HEK293 (cell line): ENCODE measurements at regions not wholly inside any gene's neighbourhood (a gene's known extent, or its start where the extent isn't known, plus 50 kb on each side); places are given as distances from the start of the nearest gene placed in this dataset.

Source experiments
- CTCF ChIA-PET: fragments of 350-600 bp; formaldehyde crosslinking; extraction: SDS; loops from one replicate; lab custom pipeline; 2021; ENCODE audit warnings: antibody characterized with exemption; lab: Yijun Ruan, JAX
- POLR2A ChIA-PET: fragments of 300-600 bp; formaldehyde crosslinking; extraction: SDS; loops from one replicate; lab custom pipeline; 2020; ENCODE audit warnings: antibody characterized with exemption, inconsistent platforms; lab: Yijun Ruan, JAX
- H3K27ac ChIP-seq: fragments of 200-500 bp; sonication (Bioruptor generic); 2 replicates; pipeline ENCODE4 v1.5.1; 2014; ENCODE audit warnings: low read depth, low read length, control low read depth, inconsistent platforms; ENCODE audit errors: extremely low read depth
- H3K36me3 ChIP-seq, 2 experiments: fragments of 200-500 bp in 1 of 2; sonication (Bioruptor generic) in 1 of 2; 1 replicate in 1 of 2; 2 replicates in 1 of 2; pipeline ENCODE4 v1.5.1; 2014 to 2017; ENCODE audit warnings: inconsistent platforms in 2 of 2, low read length in 2 of 2; ENCODE audit not compliant: control insufficient read depth in 2 of 2, insufficient read depth in 1 of 2
- H3K4me1 ChIP-seq: fragments of 200-500 bp; sonication (Bioruptor generic); 2 replicates; pipeline ENCODE4 v1.5.1; 2014; ENCODE audit warnings: mild to moderate bottlenecking, low read length, inconsistent platforms; ENCODE audit not compliant: control insufficient read depth, insufficient read depth
- H3K4me3 ChIP-seq: 2 replicates; pipeline ENCODE4 v1.5.1; 2011; ENCODE audit warnings: low read depth, mild to moderate bottlenecking, control low read depth, low read length, moderate library complexity
- H3K9me3 ChIP-seq: fragments of 200-500 bp; sonication (Bioruptor generic); 2 replicates; pipeline ENCODE4 v1.5.1; 2014; ENCODE audit warnings: low read depth, low read length, inconsistent platforms; ENCODE audit not compliant: control insufficient read depth, insufficient read depth
- CTCF ChIP-seq: fragments of 450-650 bp; formaldehyde crosslinking; IDR thresholded peaks from 2 replicates; pipeline ENCODE4 v1.5.1; 2016; ENCODE audit warnings: missing biosample characterization, missing genetic modification characterization
- GLI2 ChIP-seq: fragments of 450-650 bp; formaldehyde crosslinking; IDR thresholded peaks from 2 replicates; pipeline ENCODE4; 2017; ENCODE audit warnings: missing biosample characterization, missing genetic modification characterization, low read depth, borderline replicate concordance
- GLI4 ChIP-seq: fragments of 450-650 bp; formaldehyde crosslinking; IDR thresholded peaks from 2 replicates; pipeline ENCODE4 v1.5.1; 2016; ENCODE audit warnings: missing biosample characterization, missing genetic modification characterization
- HOXD13 ChIP-seq: sonication (generic); formaldehyde crosslinking; IDR thresholded peaks from 2 replicates; pipeline ENCODE4 v1.8.0; 2022; ENCODE audit warnings: missing genetic modification reagents, borderline replicate concordance
- PRDM2 ChIP-seq: fragments of 450-650 bp; formaldehyde crosslinking; IDR thresholded peaks from 2 replicates; pipeline ENCODE4 v1.5.1; 2016; ENCODE audit warnings: missing biosample characterization, missing genetic modification characterization, borderline replicate concordance
- SCRT2 ChIP-seq: fragments of 450-650 bp; formaldehyde crosslinking; IDR thresholded peaks from 2 replicates; pipeline ENCODE4 v1.5.1; 2016; ENCODE audit warnings: missing biosample characterization, missing genetic modification characterization
- SP3 ChIP-seq: fragments of 450-650 bp; formaldehyde crosslinking; IDR thresholded peaks from 2 replicates; pipeline ENCODE4 v1.5.1; 2016; ENCODE audit warnings: missing biosample characterization, missing genetic modification characterization
- ZBTB11 ChIP-seq: fragments of 450-650 bp; formaldehyde crosslinking; conservative IDR thresholded peaks from 2 replicates; pipeline ENCODE4 v1.5.1; 2016; ENCODE audit warnings: low read depth, missing biosample characterization, missing genetic modification characterization
- ZBTB21 ChIP-seq: fragments of 450-650 bp; formaldehyde crosslinking; IDR thresholded peaks from 2 replicates; pipeline ENCODE4 v1.5.1; 2017; ENCODE audit warnings: missing biosample characterization, missing genetic modification characterization
- ZBTB48 ChIP-seq: fragments of 450-650 bp; formaldehyde crosslinking; IDR thresholded peaks from 2 replicates; pipeline ENCODE4 v1.5.1; 2016; ENCODE audit warnings: missing biosample characterization, missing genetic modification characterization
- ZNF112 ChIP-seq: fragments of 450-650 bp; formaldehyde crosslinking; IDR thresholded peaks from 2 replicates; pipeline ENCODE4 v1.5.0; 2017; ENCODE audit warnings: missing biosample characterization, missing genetic modification characterization
- ZNF146 ChIP-seq: fragments of 450-650 bp; formaldehyde crosslinking; IDR thresholded peaks from 2 replicates; pipeline ENCODE4 v1.5.1; 2016; ENCODE audit warnings: missing biosample characterization, missing genetic modification characterization
- ZNF155 ChIP-seq: fragments of 450-650 bp; formaldehyde crosslinking; IDR thresholded peaks from 2 replicates; pipeline ENCODE4 v1.5.1; 2016; ENCODE audit warnings: missing biosample characterization, missing genetic modification characterization
- ZNF169 ChIP-seq: fragments of 450-650 bp; formaldehyde crosslinking; IDR thresholded peaks from 2 replicates; pipeline ENCODE4 v1.5.1; 2016; ENCODE audit warnings: missing biosample characterization, missing genetic modification characterization
- ZNF2 ChIP-seq: fragments of 450-650 bp; formaldehyde crosslinking; IDR thresholded peaks from 2 replicates; pipeline ENCODE4 v1.5.1; 2016; ENCODE audit warnings: missing biosample characterization, missing genetic modification characterization
- ZNF221 ChIP-seq: fragments of 450-650 bp; formaldehyde crosslinking; IDR thresholded peaks from 2 replicates; pipeline ENCODE4 v1.5.1; 2017; ENCODE audit warnings: missing biosample characterization, missing genetic modification characterization, borderline replicate concordance
- ZNF341 ChIP-seq: fragments of 450-650 bp; formaldehyde crosslinking; IDR thresholded peaks from 2 replicates; pipeline ENCODE4; 2016; ENCODE audit warnings: low read depth, missing biosample characterization, missing genetic modification characterization
- ZNF37A ChIP-seq: fragments of 450-650 bp; IDR thresholded peaks from 2 replicates; pipeline ENCODE4 v1.5.1; 2018; ENCODE audit warnings: missing biosample characterization, missing genetic modification characterization
- ZNF544 ChIP-seq: fragments of 450-650 bp; formaldehyde crosslinking; IDR thresholded peaks from 2 replicates; pipeline ENCODE4 v1.5.0; 2017; ENCODE audit warnings: missing biosample characterization, missing genetic modification characterization
- ZNF585B ChIP-seq: fragments of 450-650 bp; formaldehyde crosslinking; IDR thresholded peaks from 2 replicates; pipeline ENCODE4 v1.5.1; 2016; ENCODE audit warnings: missing biosample characterization, missing genetic modification characterization
- ZNF621 ChIP-seq: fragments of 450-650 bp; formaldehyde crosslinking; IDR thresholded peaks from 2 replicates; pipeline ENCODE4 v1.5.1; 2017; ENCODE audit warnings: missing biosample characterization, missing genetic modification characterization
- ZSCAN23 ChIP-seq: fragments of 450-650 bp; formaldehyde crosslinking; IDR thresholded peaks from 2 replicates; pipeline ENCODE4 v1.5.1; 2016; ENCODE audit warnings: missing biosample characterization, missing genetic modification characterization

- no peak for TF ChIP-seq ZNF155
- TF ChIP-seq ZNF221 (tag by site-specific recombination) = no peak
- TF ChIP-seq ZBTB11 (tag by site-specific recombination) = no peak
- no peak for TF ChIP-seq ZNF2 (tag by site-specific recombination)
- no peak for TF ChIP-seq ZNF146 (tag by site-specific recombination)
These were observed 783.3 kb upstream of the SALL3 start (continued) for GRCh38 chr18:78196280-78196679.

- CTCF ChIA-PET = interaction anchor here (0.5 kb wide), 1 partner anchor 43 kb away, joined by 6 read pairs; no protein-coding TSS in a partner anchor
These were observed 780.6 kb upstream of the SALL3 start for GRCh38 chr18:78199002-78199401.

GRCh38 chr18:78199611-78200010, 780.0 kb upstream of the SALL3 start:
- H3K27ac ChIP-seq = no peak overlapping the region
- no peaks in the 10 kb centered on the region for H3K9me3 ChIP-seq

More at GRCh38 chr18:78199002-78199401, 780.6 kb upstream of the SALL3 start:
- no peak for TF ChIP-seq CTCF
- no peak for TF ChIP-seq ZBTB48
- no peak for TF ChIP-seq SP3 (tag by site-specific recombination)
- TF ChIP-seq ZNF621 (tag by site-specific recombination) = no peak
- no peak for TF ChIP-seq ZBTB21
- H3K4me3 ChIP-seq = no peak overlapping the region
- H3K9me3 ChIP-seq = no peaks in the 10 kb centered on the region
- no peaks in the 10 kb centered on the region for H3K36me3 ChIP-seq
- no peak overlapping the region for H3K27ac ChIP-seq
- POLR2A ChIA-PET = no interaction called here
- no peaks in the 10 kb centered on the region for H3K4me1 ChIP-seq

More at GRCh38 chr18:78199611-78200010, 780.0 kb upstream of the SALL3 start:
- Histone ChIP-seq H3K4me1 (no peaks in the 10 kb centered on the region), H3K36me3 (no peaks in the 10 kb centered on the region), H3K4me3 (no peak overlapping the region)
- ChIA-PET POLR2A (no interaction called here), CTCF (interaction anchor here (0.5 kb wide), 1 partner anchor 43 kb away, joined by 6 read pairs; no protein-coding TSS in a partner anchor)
- TF ChIP-seq ZBTB48 = no peak
- no peak for TF ChIP-seq ZNF221 (tag by site-specific recombination)
- TF ChIP-seq ZNF544 (tag by site-specific recombination) = no peak
- TF ChIP-seq ZNF169 (tag by site-specific recombination) = no peak
- no peak for TF ChIP-seq PRDM2 (tag by site-specific recombination)
- TF ChIP-seq ZNF112 (tag by site-specific recombination) = no peak
- no peak for TF ChIP-seq GLI2 (tag by site-specific recombination)
- TF ChIP-seq GLI4 (tag by site-specific recombination) = no peak
- no peak for TF ChIP-seq SCRT2 (tag by site-specific recombination)
- no peak for TF ChIP-seq SP3 (tag by site-specific recombination)
- TF ChIP-seq ZNF37A = no peak
- TF ChIP-seq ZSCAN23 (tag by site-specific recombination) = no peak
- TF ChIP-seq HOXD13 = no peak
- TF ChIP-seq ZNF585B (tag by site-specific recombination) = no peak
- TF ChIP-seq ZNF341 (tag by site-specific recombination) = no peak
